Endothelial cell of umbilical vein (primary cell): ENCODE measurements at regions not wholly inside any gene's neighbourhood (a gene's known extent, or its start where the extent isn't known, plus 50 kb on each side); places are given as distances from the start of the nearest gene placed in this dataset.

Source experiments
- BruUV-seq: library from RNA; stranded (reverse); fragments of 400-500 nt; replicated peaks from 2 replicates; lab custom pipeline; 2021; lab: Mats Ljungman, UMichigan
- CTCF ChIA-PET: fragments of 300-600, 350-600 bp; sonication (Branson Sonifier 250); formaldehyde crosslinking; loops from one replicate; lab custom pipeline; 2021; ENCODE audit warnings: antibody characterized with exemption, inconsistent platforms; lab: Charles Lee
- POLR2A ChIA-PET: fragments of 300-600, 350-600 bp; sonication (Branson Sonifier 250); formaldehyde crosslinking; loops from one replicate; lab custom pipeline; 2021; ENCODE audit warnings: antibody characterized with exemption, inconsistent platforms; lab: Charles Lee
- DNase-seq: peaks from one replicate; pipeline ENCODE4 v3.0.0-alpha.2; 2011; ENCODE audit warnings: low read depth, low spot score
- FAIRE-seq: peaks from 2 replicates; lab custom pipeline; 2011; peaks lifted over from hg19 to GRCh38; lab: Jason Lieb, UNC
- H2AFZ ChIP-seq: 2 replicates; pipeline ENCODE4 v1.6.0; 2012; ENCODE audit warnings: low read depth, low read length, control low read depth, inconsistent platforms
- H3K27ac ChIP-seq: 2 replicates; pipeline ENCODE4 v1.5.1; 2011; ENCODE audit warnings: low read depth, mild to moderate bottlenecking, control low read depth, low read length, moderate library complexity; ENCODE audit not compliant: insufficient read depth
- H3K27me3 ChIP-seq, 2 experiments: 2 replicates each; pipeline versions ENCODE4 v1.6.0 to v1.6.1; 2011; ENCODE audit warnings: low read length in 2 of 2, mixed read lengths in 1 of 2; ENCODE audit not compliant: control insufficient read depth in 2 of 2, insufficient read depth in 2 of 2
- H3K36me3 ChIP-seq, 2 experiments: 2 replicates in 1 of 2; 3 replicates in 1 of 2; pipeline ENCODE4 v1.5.1; 2011; ENCODE audit warnings: low read length in 2 of 2, mild to moderate bottlenecking in 1 of 2, moderate library complexity in 1 of 2; ENCODE audit not compliant: control insufficient read depth in 2 of 2, insufficient read depth in 2 of 2; ENCODE audit errors: extremely low read depth in 1 of 2
- H3K4me1 ChIP-seq: 3 replicates; pipeline ENCODE4 v1.5.1; 2011; ENCODE audit warnings: mild to moderate bottlenecking, low read length; ENCODE audit not compliant: control insufficient read depth, insufficient read depth; ENCODE audit errors: extremely low read depth
- H3K4me2 ChIP-seq: 2 replicates; pipeline ENCODE4 v1.6.1; 2011; ENCODE audit warnings: low read length, control low read depth, mixed read lengths; ENCODE audit not compliant: insufficient read depth
- H3K4me3 ChIP-seq, 3 experiments: fragments of 200-600 bp in 1 of 3; sonication (generic), shearing (Covaris generic) in 1 of 3; replicated peaks in 1 of 3; 2 replicates each; pipeline ENCODE4 v1.5.1; 2011 to 2016; ENCODE audit warnings: control low read depth in 3 of 3, low read length in 3 of 3, mild to moderate bottlenecking in 2 of 3, inconsistent platforms in 1 of 3, low read depth in 1 of 3, moderate library complexity in 1 of 3; ENCODE audit not compliant: insufficient read depth in 1 of 3
- H3K79me2 ChIP-seq: 2 replicates; pipeline ENCODE4 v1.6.0; 2012; ENCODE audit warnings: low read length, inconsistent platforms; ENCODE audit not compliant: control insufficient read depth, insufficient read depth
- H3K9ac ChIP-seq: replicated peaks from 2 replicates; pipeline ENCODE3; 2011; ENCODE audit warnings: low read length, control low read depth; ENCODE audit not compliant: insufficient read depth; ENCODE audit errors: extremely low read depth
- H3K9me1 ChIP-seq: replicated peaks from 3 replicates; pipeline ENCODE4 v1.6.0; 2011; ENCODE audit warnings: mild to moderate bottlenecking, low read length; ENCODE audit not compliant: control insufficient read depth, insufficient read depth; ENCODE audit errors: extremely low read depth
- H3K9me3 ChIP-seq: replicated peaks from 2 replicates; pipeline ENCODE4 v1.5.1; 2012; ENCODE audit warnings: low read length, inconsistent platforms; ENCODE audit not compliant: control insufficient read depth, insufficient read depth
- H4K20me1 ChIP-seq: replicated peaks from 2 replicates; pipeline ENCODE3; 2011; ENCODE audit warnings: mild to moderate bottlenecking, low read length; ENCODE audit not compliant: control insufficient read depth, insufficient read depth; ENCODE audit errors: extremely low read depth
- CTCF ChIP-seq, 2 donors: IDR thresholded peaks; 1 replicate in 1 of 2; 2 replicates in 1 of 2; pipeline ENCODE4 v1.5.1; 2011; ENCODE audit warnings: low read length in 2 of 2, mild to moderate bottlenecking in 2 of 2, moderate library complexity in 2 of 2, control low read depth in 1 of 2, inconsistent platforms in 1 of 2, low read depth in 1 of 2; ENCODE audit not compliant: insufficient read depth in 1 of 2; ENCODE audit errors: extremely low read depth in 1 of 2
- EZH2 ChIP-seq: IDR thresholded peaks from 2 replicates; pipeline ENCODE4 v1.6.1; 2012; ENCODE audit warnings: borderline replicate concordance, low read depth, mild to moderate bottlenecking, moderate library complexity, low read length, inconsistent platforms; ENCODE audit not compliant: severe bottlenecking
- FOS ChIP-seq: IDR thresholded peaks from 2 replicates; pipeline ENCODE4 v1.6.1; 2011; ENCODE audit warnings: mild to moderate bottlenecking, low read length, moderate library complexity, borderline replicate concordance; ENCODE audit not compliant: insufficient read depth
- GATA2 ChIP-seq: IDR thresholded peaks from 2 replicates; pipeline ENCODE4 v1.7.0; 2011; ENCODE audit warnings: low read depth, mild to moderate bottlenecking, moderate library complexity, mixed read lengths, low read length; ENCODE audit not compliant: insufficient read length, insufficient read depth
- JUN ChIP-seq: IDR thresholded peaks from 2 replicates; pipeline ENCODE4 v1.6.1; 2011; ENCODE audit warnings: borderline replicate concordance, low read depth; ENCODE audit not compliant: insufficient read length, insufficient read depth
- MAX ChIP-seq: IDR thresholded peaks from 2 replicates; pipeline ENCODE4 v1.6.1; 2011; ENCODE audit not compliant: insufficient read depth, insufficient read length
- MYC ChIP-seq: IDR thresholded peaks from one replicate; pipeline ENCODE4 v1.6.1; 2011; ENCODE audit warnings: mild to moderate bottlenecking, low read depth, low read length
- POLR2A ChIP-seq: IDR thresholded peaks from 2 replicates; pipeline ENCODE4 v1.6.1; 2012; ENCODE audit warnings: low read depth, mild to moderate bottlenecking, control low read depth, low read length
- POLR2AphosphoS5 ChIP-seq: IDR thresholded peaks from 2 replicates; pipeline ENCODE4 v1.6.1; 2012; ENCODE audit warnings: low read depth, mild to moderate bottlenecking, control low read depth, low read length, moderate library complexity; ENCODE audit not compliant: insufficient read depth
- dilution Hi-C: fragments of 300-500 bp; cut with MboI; formaldehyde crosslinking; loops from one replicate; pipeline ENCODE4 v1.15.0; 2019; ENCODE audit warnings: low sequenced_read_pairs; ENCODE audit not compliant: extremely low pct_ligation_motif_present
- intact Hi-C: fragments of 100-400 bp; cut with micrococcal nuclease; formaldehyde crosslinking; loops from one replicate; pipeline ENCODE4 v1.10.0; 2022

DNA sequence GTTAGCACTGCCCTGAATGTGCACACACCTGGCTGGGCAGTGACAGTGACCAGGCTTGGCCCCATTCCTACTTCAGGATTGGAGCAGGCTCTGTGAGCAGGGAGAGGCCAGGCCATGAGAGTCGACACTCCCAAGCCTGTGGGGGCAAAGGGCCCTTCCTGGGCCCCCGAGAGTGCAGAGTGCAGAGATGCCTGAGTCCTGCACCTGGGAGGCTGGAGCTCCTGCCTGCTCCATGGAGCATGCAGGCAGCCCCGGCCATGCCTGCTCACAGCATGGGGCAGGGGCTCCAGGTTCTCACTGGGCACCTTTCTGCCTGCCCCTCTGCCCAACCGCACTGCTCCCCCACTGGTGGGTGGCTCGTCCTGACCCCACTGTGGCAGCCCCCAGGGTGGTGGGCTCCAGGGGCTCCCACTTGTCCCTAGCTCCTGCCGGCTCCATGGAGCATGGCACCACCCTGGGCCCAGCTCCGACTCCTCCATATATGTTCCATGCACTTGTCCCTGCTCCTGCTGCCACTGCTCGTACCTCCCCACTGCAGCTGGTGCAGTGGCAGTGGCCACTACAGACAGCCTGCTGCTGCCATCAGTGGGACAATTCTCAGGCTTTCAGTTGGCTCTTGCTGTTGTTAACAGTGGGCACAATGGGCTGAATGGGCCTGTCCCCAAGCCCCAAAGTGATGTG is 282.0 kb downstream of the RPRM start:
- H3K27me3 ChIP-seq, result no peaks in the 10 kb centered on the region
- no peak for DNase-seq
- no peak overlapping the region for H3K27ac ChIP-seq
- ChIA-PET CTCF (no interaction called here), POLR2A (no interaction called here)
- dilution Hi-C loops, result no loop called here
- no peaks in the 10 kb centered on the region for H3K4me1 ChIP-seq
- no peaks in the 10 kb centered on the region for H3K9me1 ChIP-seq
- H3K9ac ChIP-seq, result no peak overlapping the region
- H3K79me2 ChIP-seq, result no peaks in the 10 kb centered on the region
- peaks cover 7% of the 10 kb centered on the region for H3K9me3 ChIP-seq
- no peak overlapping the region for H3K4me3 ChIP-seq
- no peaks in the 10 kb centered on the region for H3K36me3 ChIP-seq
- TF ChIP-seq FOS (no peak), CTCF (IDR thresholded peaks at IDR 0.05; ENCODE audit: extremely low read depth in 1 of 2, insufficient read depth in 1 of 2, low read depth in 1 of 2, low read length in 2 of 2) (no peak), MAX (no peak), POLR2AphosphoS5 (no peak), GATA2 (no peak), JUN (no peak), MYC (no peak), EZH2 (no peak), POLR2A (no peak)
- no peak for FAIRE-seq
- intact Hi-C loops, result no loop called here
- H2AFZ ChIP-seq, result no peak overlapping the region
- H3K4me2 ChIP-seq, result no peak overlapping the region
- no peaks in the 10 kb centered on the region for H4K20me1 ChIP-seq
- BruUV-seq, result no TSS peak
